ENCODE measurements at regions not wholly inside any gene's neighbourhood (a gene's known extent, or its start where the extent isn't known, plus 50 kb on each side); places are given as distances from the start of the nearest gene placed in this dataset.

GRCh38 chr6:10465629-10466499, 51.0 kb upstream of the TFAP2A start:
- intact Hi-C loops (cut with micrococcal nuclease) = no loop called here
- Mint-ChIP-seq H3K27ac (peak overlapping the region in 1 of 7 donors; percentile 53), H3K9me3 (peaks cover 0 to 4% (median 0%) of the 10 kb centered on the region in 8 donors), H3K36me3 (no peaks in the 10 kb centered on the region), H3K27me3 (peaks cover 12 to 25% of the 10 kb centered on the region in 2 donors), H3K4me1 (no peaks in the 10 kb centered on the region), H3K4me3 (no peak overlapping the region)
- Histone ChIP-seq H3K27me3 (ENCODE audit: insufficient read depth, low read length) (no peaks in the 10 kb centered on the region), H3K4me3 (ENCODE audit: low read length in 2 of 2) (no peak overlapping the region), H3K4me1 (ENCODE audit: insufficient read depth, low read length) (no peaks in the 10 kb centered on the region), H3K27ac (ENCODE audit: low read depth, low read length) (no peak overlapping the region), H3K9me3 (ENCODE audit: control insufficient read depth in 1 of 2, low read length in 2 of 2) (no peaks in the 10 kb centered on the region), H3K36me3 (ENCODE audit: insufficient read depth, low read length) (no peaks in the 10 kb centered on the region)
- ChIA-PET POLR2A (ENCODE audit: partially characterized antibody) (no interaction called here), CTCF (ENCODE audit: partially characterized antibody) (interaction anchor here (1.2 to 2.9 kb wide), 3 partner anchors 13 to 336 kb away, joined by 3 to 12 read pairs (median 4); no protein-coding TSS in a partner anchor)
- no peak for DNase-seq

Data from CD4-positive, alpha-beta memory T cell (primary cell).